ENCODE measurements at regions not wholly inside any gene's neighbourhood (a gene's known extent, or its start where the extent isn't known, plus 50 kb on each side); places are given as distances from the start of the nearest gene placed in this dataset.
"Not testable (repeated sequence)": the region's sequence is repeated elsewhere in the genome, so short reads cannot be mapped to it uniquely, and the experiment has no call there.

- not testable (repeated sequence) for TF ChIP-seq CTCF, POLR2A (IDR thresholded peaks at IDR 0.05)
Measured at GRCh38 chr19:29039036-29039435, 173.9 kb downstream of the UQCRFS1 start.
